Left renal pelvis (tissue), 4 donors: ENCODE measurements at regions not wholly inside any gene's neighbourhood (a gene's known extent, or its start where the extent isn't known, plus 50 kb on each side); places are given as distances from the start of the nearest gene placed in this dataset.
"Not testable (repeated sequence)": the region's sequence is repeated elsewhere in the genome, so short reads cannot be mapped to it uniquely, and the experiment has no call there.

Experiments
- DNase-seq, 4 donors: peaks; one replicate each; pipeline ENCODE4 v3.0.0-alpha.2; 2013; ENCODE audit warnings: low read depth in 4 of 4, low spot score in 3 of 4

- no peak for DNase-seq
Observed at GRCh38 chr3:153640689-153641665, 479.0 kb downstream of the RAP2B start.

GRCh38 chr3:153642576-153642975 is 478.6 kb upstream of the ARHGEF26 start:
- DNase-seq: not testable (repeated sequence)

GRCh38 chr3:153643471-153643870 is 477.7 kb upstream of the ARHGEF26 start:
- not testable (repeated sequence) for DNase-seq

GRCh38 chr3:153649286-153649839 is 471.8 kb upstream of the ARHGEF26 start:
- no peak for DNase-seq

GRCh38 chr3:153652076-153652475 is 469.1 kb upstream of the ARHGEF26 start:
- no peak for DNase-seq

- DNase-seq: no peak
Observed at GRCh38 chr3:153657046-153657445, 464.1 kb upstream of the ARHGEF26 start.

GRCh38 chr3:153657461-153657860 is 463.7 kb upstream of the ARHGEF26 start:
- DNase-seq: no peak

GRCh38 chr3:153658136-153658535 is 463.1 kb upstream of the ARHGEF26 start:
- DNase-seq: no peak

- no peak for DNase-seq
Observed at GRCh38 chr3:153666991-153667740, 454.0 kb upstream of the ARHGEF26 start.

- no peak for DNase-seq
Observed at GRCh38 chr3:153669527-153669926, 451.7 kb upstream of the ARHGEF26 start.

- DNase-seq: no peak
Observed at GRCh38 chr3:153670577-153670976, 450.6 kb upstream of the ARHGEF26 start.

- no peak for DNase-seq
Observed at GRCh38 chr3:153673853-153674252, 447.3 kb upstream of the ARHGEF26 start.

GRCh38 chr3:153679714-153680113 is 441.5 kb upstream of the ARHGEF26 start:
- no peak for DNase-seq

GRCh38 chr3:153680526-153680925 is 440.7 kb upstream of the ARHGEF26 start:
- no peak for DNase-seq

- DNase-seq: no peak
Observed at GRCh38 chr3:153681057-153681456, 440.1 kb upstream of the ARHGEF26 start.

GRCh38 chr3:153688301-153689120 is 432.7 kb upstream of the ARHGEF26 start:
- no peak for DNase-seq

GRCh38 chr3:153693207-153693606 is 428.0 kb upstream of the ARHGEF26 start:
- no peak for DNase-seq

GRCh38 chr3:153702106-153702505 is 419.1 kb upstream of the ARHGEF26 start:
- DNase-seq: no peak

- DNase-seq: no peak
Observed at GRCh38 chr3:153704115-153704514, 417.1 kb upstream of the ARHGEF26 start.

GRCh38 chr3:153706706-153707105 is 414.5 kb upstream of the ARHGEF26 start:
- DNase-seq: no peak
